ENCODE measurements at regions not wholly inside any gene's neighbourhood (a gene's known extent, or its start where the extent isn't known, plus 50 kb on each side); places are given as distances from the start of the nearest gene placed in this dataset.

DNA sequence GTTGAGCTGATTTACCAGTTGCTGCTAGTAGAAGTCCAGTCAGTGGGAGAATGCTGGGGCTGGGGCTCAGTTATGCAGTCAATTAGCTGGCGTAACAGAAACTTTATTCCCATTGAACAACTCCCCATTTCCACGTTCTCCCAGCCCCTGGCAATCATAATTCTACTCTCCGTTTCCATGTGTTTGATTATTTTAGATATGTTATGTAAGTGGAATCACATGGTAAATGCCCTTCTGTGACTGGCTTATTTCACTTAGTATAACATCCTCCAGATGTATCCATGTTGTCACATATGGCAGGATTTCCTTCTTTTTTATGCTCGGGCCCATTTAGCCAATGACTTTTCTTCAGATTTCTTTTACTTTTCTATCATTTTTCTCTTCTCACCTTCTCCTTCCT is 61.1 kb upstream of the EXOC4 start:
- DNase-seq: no peak

DNA sequence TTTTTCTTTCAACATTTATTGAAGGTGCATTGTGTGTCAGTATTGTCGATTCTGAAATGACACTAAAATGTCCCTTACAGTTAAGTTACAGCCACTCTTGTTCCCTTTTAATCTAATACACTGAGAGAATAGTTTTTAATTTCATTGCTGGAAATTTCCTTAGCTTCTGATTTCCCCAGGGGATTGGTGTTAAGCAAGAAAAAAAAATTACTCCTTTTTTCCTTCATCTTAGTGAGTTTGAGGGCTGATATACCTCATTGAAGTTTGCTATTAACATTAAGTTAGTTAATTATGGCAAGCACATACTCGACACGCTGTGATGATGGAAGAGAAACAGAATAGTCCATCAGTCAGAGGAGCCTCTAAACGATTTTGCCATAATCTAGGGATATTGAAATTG is 57.0 kb upstream of the EXOC4 start:
- DNase-seq: no peak

DNA sequence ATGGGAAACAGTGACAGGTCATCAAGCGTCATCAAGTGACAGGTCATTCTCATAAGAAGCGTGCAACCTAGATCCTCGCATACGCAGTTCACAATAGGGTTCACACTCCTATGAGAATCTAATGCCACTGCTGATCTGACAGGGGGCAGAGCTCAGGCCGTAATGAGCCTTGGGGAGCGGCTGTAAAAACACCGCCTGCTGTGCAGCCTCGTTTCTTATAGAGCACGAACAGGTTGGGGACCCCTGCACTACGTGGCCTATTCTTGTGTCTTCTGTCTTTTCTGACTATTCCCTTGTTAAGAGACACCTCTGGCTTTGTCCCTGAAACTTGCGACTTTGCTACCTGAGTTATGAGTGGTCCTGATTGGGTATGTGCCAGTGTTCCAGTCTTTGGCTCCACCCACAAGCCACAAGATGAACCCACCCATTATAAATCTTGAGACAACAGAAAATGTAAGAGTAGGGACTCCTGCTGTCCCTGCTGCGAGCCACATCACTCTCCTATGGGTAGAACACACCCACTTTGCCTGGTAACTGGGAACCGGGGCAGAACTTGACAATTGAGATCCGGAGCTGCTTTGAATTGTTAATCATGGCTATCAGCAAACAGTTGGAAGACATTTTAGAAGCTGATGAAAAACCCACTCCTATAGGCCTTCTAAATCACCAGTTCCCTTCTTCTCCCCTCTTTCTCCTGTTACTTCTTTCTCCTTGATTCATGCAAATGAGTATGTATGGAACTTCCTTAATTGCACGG is 55.8 kb upstream of the EXOC4 start:
- no peak for DNase-seq

DNA sequence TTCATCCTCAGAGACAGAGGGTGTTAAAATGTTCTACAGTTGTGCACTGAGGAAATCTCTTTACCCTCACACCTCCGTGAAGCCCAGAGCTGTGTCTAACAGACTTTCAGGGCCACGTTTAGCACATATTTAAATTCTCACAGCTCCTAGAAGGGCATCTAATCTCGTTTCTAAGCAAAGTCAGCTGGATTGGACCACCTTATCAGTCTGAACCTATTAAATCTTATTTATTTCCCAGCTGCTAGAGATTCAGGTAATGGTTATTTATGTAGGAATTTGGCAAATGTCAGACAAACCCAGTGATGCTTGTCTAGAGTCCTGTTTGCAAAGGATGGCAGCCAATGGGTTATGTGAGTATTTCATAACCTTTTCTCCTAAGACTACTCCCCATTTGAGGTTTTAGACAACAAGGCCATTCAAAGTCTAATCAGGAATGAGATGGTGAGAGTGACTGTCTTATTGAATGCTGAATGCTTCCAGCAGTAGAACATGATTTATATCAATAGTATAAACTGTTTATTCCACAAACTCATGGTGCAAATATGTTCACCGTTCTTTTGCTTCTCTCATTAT is 54.8 kb upstream of the EXOC4 start:
- no peak for DNase-seq

DNA sequence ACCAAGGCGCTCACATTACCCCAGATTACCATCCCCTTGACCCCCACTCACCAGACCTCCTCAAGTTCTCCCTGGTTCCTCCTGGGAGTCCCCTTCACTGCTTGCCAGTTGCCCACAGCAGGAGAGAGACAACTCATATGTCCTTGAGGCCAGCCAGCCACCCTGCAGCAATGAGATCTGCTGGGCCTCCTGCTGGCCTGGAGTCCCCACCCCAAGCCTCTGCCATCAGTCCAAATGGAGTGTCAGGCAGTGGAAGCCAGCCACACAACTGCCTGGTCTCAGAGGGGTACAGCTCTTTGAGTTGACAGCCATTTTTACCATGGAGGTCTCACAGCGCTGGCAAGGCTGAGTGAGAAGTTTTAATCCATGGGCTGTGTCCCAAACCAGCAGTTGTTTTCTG is 53.0 kb upstream of the EXOC4 start:
- no peak for DNase-seq

DNA sequence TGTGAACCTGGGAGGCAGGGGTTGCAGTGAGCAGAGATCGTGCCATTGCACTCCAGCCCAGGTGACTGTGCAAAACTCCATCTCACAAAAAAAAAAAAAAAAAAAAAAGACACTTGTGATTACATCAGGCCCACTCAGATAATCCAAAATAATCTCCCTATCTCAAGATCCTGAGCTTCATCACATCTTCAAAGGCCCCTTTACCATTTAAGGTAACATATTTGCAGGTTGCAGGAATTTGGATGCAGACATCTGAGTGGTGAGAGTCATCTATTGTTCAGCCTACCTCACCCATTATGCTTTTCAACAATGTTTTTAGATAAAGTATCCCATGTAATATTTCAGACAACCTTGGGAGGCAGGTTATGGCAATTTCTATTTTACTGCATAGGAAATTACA is 51.4 kb upstream of the EXOC4 start:
- DNase-seq: no peak

DNA sequence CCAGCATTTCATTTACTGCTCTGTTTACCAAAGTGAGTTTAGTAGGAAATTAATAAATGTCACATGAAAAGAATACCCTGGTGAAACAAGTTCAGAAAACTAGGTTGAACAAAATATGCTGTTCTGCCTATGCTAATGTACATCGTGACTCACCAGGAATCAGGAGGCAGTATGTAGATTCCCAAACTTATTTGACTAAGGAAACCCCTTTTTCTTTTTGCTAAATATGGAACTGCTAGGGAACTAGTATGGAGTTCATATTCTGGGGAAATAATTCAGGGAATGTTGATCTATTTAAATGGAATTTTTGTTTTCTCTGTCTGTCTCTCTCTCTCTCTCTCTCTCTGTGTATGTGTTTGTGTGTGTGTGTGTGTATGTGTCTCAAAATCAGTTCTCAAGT is 49.9 kb upstream of the EXOC4 start:
- DNase-seq: no peak

Data from left kidney (tissue), 1 donor.